DMS53 treated with DMSO at 0.1 percent for 48 hours (cell line): ENCODE measurements at regions not wholly inside any gene's neighbourhood (a gene's known extent, or its start where the extent isn't known, plus 50 kb on each side); places are given as distances from the start of the nearest gene placed in this dataset.
"Not testable (repeated sequence)": the region's sequence is repeated elsewhere in the genome, so short reads cannot be mapped to it uniquely, and the experiment has no call there.

ENCODE experiments used
- DNase-seq: peaks from one replicate; lab custom pipeline; 2025; ENCODE audit not compliant: unreplicated experiment; lab: John Stamatoyannopoulos, UW

GRCh38 chr2:190742431-190742830 lies 93.5 kb downstream of the NAB1 start:
- DNase-seq, result no peak

DNA sequence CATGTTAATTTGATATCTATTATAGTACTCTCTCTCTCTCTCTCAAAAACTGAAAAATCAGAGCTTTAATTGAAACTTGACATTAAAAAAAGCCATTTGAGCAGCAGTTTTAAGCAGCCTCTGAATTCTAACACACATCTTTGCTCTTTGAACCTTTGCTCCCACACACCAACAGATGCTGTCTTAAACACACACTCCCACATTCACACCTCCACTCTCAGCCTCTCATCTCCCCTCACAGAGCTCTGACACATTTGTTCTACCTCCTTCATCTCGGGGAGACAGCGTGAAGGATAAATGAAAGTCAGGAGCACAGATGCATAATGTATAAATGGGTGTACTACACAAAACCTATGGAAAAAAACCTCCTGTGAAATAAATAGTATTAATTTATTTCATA lies 95.2 kb downstream of the NAB1 start:
- DNase-seq, result no peak

GRCh38 chr2:190746971-190747761 lies 98.3 kb downstream of the NAB1 start:
- no peak for DNase-seq

DNA sequence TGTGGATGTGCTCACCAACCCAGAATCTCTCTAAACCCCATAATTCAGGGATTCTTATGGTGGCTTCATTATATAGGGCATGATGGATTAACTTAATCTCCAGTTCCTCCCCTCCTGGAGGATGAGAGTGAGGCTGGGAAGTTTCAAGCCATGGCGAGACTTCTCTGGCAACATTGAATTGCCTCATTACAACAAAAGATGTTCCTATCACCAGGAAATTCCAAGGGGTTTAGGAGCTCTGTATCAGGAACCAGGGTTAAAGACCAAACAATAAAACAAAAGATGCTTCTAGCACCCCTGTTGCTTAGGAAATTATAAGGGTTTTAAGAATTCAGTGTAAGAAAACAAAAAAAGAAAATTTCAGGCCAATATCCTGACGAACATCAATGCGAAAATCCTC lies 100.1 kb downstream of the NAB1 start:
- no peak for DNase-seq

DNA sequence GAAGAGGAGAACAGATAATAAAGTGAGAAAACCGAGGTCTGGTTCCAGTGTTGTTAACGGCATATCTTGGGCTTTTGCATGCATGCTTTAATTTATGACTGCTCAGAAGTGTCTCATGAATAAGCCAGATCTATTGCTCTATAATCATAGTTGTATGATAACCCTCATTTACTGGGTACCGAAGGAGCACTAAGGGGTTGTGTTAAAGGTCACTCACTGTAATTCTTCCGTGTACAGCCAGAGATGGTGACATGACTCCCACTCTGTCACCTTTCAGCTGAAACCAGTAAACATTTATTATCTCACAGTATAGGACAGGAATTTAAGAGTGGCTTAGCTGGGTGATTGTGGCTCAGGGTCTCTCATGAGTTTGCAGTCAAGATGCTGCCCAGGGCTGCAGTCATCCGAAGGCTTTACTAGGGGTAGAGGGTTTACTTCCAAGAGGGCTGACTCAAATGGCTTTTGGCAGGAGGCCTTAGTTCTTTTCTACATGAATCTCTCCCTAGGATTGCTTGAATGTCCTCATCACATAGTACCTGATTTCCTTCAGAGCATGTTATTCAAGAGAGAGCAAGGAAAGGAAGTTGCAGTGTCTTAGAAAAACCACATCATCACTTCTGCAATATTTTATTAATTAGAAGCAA lies 107.0 kb downstream of the NAB1 start:
- no peak for DNase-seq

- peak; percentile 70 for DNase-seq
Observed at GRCh38 chr2:190759749-190760213, 110.9 kb downstream of the NAB1 start.

- DNase-seq, result not testable (repeated sequence)
Observed at GRCh38 chr2:190760353-190761150, 111.7 kb downstream of the NAB1 start.

- not testable (repeated sequence) for DNase-seq
Observed at GRCh38 chr2:190761216-190761615, 112.3 kb downstream of the NAB1 start.

DNA sequence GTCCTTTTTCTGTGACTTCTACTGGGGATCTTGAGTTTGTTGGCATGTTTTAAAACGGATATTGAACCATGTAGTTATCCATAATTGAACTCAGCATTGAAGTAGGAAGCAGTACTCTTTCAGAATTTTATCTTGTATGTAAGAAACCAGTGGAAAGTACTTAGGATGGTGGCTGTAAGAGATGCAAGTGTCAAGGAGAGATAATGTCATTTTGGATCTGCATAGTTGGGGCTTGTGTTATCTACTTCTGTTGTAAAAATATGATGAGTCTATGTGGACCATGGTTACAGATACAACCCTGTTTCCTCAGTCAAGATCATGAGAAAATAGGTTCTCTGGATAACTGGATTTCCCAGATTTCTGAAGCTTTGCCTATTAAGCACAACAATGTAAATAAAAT lies 113.7 kb downstream of the NAB1 start:
- no peak for DNase-seq

- DNase-seq, result no peak
Observed at GRCh38 chr2:190763100-190763499, 114.2 kb downstream of the NAB1 start.

- no peak for DNase-seq
Observed at GRCh38 chr2:190763901-190764514, 115.1 kb downstream of the NAB1 start.

- no peak for DNase-seq
Observed at GRCh38 chr2:190765386-190766173, 115.0 kb upstream of the GLS start.

DNA sequence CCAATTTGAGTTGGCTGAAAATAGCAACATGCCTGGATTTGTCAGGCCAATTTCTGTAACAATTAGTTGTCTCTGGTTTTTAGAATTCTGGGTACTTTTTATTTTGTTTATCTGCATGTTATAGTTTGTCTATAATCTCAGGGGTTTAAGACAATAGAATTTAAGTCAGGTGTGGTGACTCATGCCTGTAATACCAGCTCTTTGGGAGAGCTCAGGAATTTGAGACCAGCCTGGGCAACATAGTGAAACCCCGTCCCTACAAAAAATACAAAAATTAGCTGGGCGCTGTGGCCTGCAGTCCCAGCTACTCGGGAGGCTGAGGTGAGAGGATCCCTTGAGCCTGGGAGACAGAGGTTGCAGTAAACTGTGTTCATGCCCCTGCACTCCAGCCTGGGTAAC lies 114.4 kb upstream of the GLS start:
- DNase-seq, result no peak

DNA sequence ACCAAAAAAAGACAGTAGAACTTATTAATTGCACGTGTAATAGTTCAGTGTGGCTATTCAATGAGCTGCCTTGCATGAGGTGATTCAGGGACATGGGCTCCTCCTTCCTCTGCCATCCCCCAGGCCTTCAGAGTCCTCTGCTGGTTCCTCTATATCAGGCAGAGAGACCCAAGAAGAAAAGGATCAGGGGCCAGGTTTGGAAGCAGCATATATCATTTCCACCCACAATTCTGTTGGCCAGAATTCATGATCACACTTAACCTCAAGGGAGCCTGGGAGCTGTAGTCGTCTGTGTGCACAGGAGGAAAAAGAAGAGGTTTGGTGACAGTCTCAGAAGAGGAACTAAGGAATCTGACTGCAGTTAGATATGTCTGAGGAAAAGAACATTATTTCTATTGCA lies 114.0 kb upstream of the GLS start:
- DNase-seq, result no peak

- DNase-seq, result no peak
Observed at GRCh38 chr2:190767821-190768220, 112.8 kb upstream of the GLS start.

GRCh38 chr2:190769258-190769657 lies 111.4 kb upstream of the GLS start:
- DNase-seq, result no peak

DNA sequence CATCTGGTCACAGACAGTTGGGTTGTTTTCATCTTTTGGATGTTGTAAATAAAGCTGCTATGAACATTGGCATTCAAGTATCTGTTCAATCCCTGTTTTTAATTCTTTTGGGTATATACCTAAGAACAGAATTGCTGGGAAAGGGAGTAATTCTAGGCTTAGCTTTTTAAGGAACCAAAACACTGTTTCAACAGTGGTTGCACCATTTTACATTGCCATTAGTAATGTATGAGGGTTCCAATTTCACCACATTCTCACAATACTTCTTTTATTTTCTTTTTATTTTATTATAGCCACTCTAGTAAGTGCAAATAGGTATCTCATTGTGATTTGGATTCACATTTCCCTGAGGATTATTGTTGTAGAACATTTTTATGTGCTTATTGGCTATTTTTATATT lies 108.9 kb upstream of the GLS start:
- DNase-seq, result no peak

DNA sequence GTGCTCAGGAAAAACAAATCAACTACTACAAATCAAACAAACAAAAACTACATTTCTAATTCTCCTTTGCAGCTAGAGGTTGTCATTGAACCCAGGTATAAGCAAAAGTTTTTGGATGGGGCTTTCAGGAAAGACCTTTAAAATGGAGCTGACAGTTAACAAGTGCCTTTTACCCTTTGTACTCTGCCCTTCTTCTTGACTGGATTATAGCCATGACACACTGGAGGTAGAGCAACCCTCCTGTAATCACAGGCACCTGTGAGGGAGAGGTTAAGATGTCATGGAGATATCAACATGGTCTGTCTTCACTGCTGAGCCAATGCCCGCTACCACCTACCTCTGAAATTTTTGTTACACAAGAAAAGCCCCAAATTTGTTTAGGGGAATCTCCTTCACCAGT lies 100.0 kb upstream of the GLS start:
- DNase-seq, result no peak

DNA sequence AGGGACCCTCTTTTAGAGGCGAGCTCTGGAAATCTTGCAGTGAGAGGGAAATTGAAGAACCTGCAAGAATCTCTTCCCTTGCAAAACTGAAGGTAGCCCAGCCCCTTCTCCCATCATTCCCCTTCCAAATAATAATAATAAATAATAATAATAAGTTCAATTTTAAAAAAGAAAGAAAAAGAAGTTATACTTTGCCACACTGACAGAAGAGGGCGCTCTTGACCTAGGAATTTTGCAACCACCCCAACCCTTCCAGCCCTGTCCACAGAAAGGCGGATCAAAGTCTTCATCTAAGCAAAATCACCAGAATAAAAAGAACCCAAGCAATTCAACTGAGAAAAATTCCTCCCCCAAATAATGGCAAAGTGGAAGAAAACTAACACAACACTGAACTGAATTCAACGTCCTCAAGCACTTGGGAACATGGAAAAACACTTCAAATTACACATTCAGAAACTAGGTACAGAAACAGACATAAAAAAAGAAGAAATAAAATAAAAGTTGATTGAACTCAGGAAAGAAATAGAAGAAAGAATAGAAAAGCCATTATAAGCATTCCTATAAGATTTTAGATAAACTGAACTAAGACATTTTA lies 98.9 kb upstream of the GLS start:
- DNase-seq, result peak; percentile 42

DNA sequence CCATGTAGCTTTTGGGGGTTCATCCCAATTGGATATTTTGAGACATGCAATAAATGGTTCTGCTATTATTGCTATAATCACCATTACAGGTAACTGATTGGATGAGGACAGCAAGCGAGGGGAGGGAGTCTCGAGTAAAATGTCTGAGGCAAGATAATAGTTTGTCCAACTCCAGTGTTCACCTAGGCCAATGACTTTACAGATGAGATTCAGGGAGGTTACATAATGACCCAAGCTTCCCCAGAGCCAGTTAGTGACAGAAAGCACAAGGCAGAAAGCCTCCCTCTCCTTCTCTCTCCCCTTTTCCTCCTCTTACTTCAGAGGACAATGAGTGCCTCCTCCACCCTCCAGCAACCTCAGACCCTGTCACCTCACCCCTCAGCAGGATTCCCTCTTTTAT lies 98.4 kb upstream of the GLS start:
- DNase-seq, result no peak
